Suprapubic skin (tissue), 4 donors: ENCODE measurements at regions not wholly inside any gene's neighbourhood (a gene's known extent, or its start where the extent isn't known, plus 50 kb on each side); places are given as distances from the start of the nearest gene placed in this dataset.
"Not testable (repeated sequence)": the region's sequence is repeated elsewhere in the genome, so short reads cannot be mapped to it uniquely, and the experiment has no call there.

ENCODE experiments used
- CTCF ChIP-seq, 2 donors: fragments of 200-600 bp in 1 of 2; fragments of 450-650 bp in 1 of 2; sonication (generic) in 1 of 2; IDR thresholded peaks; one replicate each; pipeline ENCODE4 v1.5.1; 2016 to 2019; ENCODE audit warnings: antibody characterized with exemption in 2 of 2, mild to moderate bottlenecking in 1 of 2, moderate library complexity in 1 of 2
- EP300 ChIP-seq: sonication (generic); formaldehyde crosslinking; IDR thresholded peaks from one replicate; pipeline ENCODE4 v1.6.1; 2017; ENCODE audit warnings: antibody characterized with exemption
- POLR2A ChIP-seq, 2 donors: fragments of 450-650 bp; IDR thresholded peaks; one replicate each; pipeline ENCODE4 v1.6.1; 2017; ENCODE audit warnings: antibody characterized with exemption in 2 of 2, mild to moderate bottlenecking in 2 of 2, moderate library complexity in 2 of 2
- POLR2AphosphoS5 ChIP-seq, 3 donors: sonication (generic); formaldehyde crosslinking; IDR thresholded peaks; one replicate each; pipeline ENCODE4 v1.6.1; 2017; ENCODE audit warnings: antibody characterized with exemption in 3 of 3

GRCh38 chr5:17865966-17866365 lies 231.7 kb downstream of the TAF11L14 start:
- TF ChIP-seq POLR2AphosphoS5 (IDR thresholded peaks at IDR 0.05); POLR2A (IDR thresholded peaks at IDR 0.05); EP300; CTCF (IDR thresholded peaks at IDR 0.05): not testable (repeated sequence)
